Parathyroid adenoma (tissue), 2 donors: ENCODE measurements at regions not wholly inside any gene's neighbourhood (a gene's known extent, or its start where the extent isn't known, plus 50 kb on each side); places are given as distances from the start of the nearest gene placed in this dataset.

ENCODE experiments used
- H2AFZ ChIP-seq: fragments of 300-600 bp; sonication (generic); one replicate; pipeline ENCODE4 v1.7.0; 2017; ENCODE audit warnings: antibody characterized with exemption, mild to moderate bottlenecking
- H3K27ac ChIP-seq: fragments of 300-600 bp; sonication (generic); one replicate; pipeline ENCODE4 v1.7.0; 2017
- H3K27me3 ChIP-seq: fragments of 300-600 bp; sonication (generic); one replicate; pipeline ENCODE4 v1.7.0; 2017; ENCODE audit warnings: low read length; ENCODE audit not compliant: control insufficient read depth, insufficient read depth
- H3K36me3 ChIP-seq: fragments of 300-600 bp; sonication (generic); one replicate; pipeline ENCODE4 v1.7.0; 2017; ENCODE audit warnings: low read length; ENCODE audit not compliant: control insufficient read depth, insufficient read depth
- H3K4me1 ChIP-seq: fragments of 300-600 bp; sonication (generic); one replicate; pipeline ENCODE4 v1.7.0; 2017; ENCODE audit warnings: control low read depth
- H3K4me2 ChIP-seq: fragments of 300-600 bp; sonication (generic); one replicate; pipeline ENCODE4 v1.7.0; 2017; ENCODE audit warnings: low read length
- H3K4me3 ChIP-seq: fragments of 300-600 bp; sonication (generic); one replicate; pipeline ENCODE4 v1.7.0; 2017; ENCODE audit warnings: low read depth, low read length
- H3K79me2 ChIP-seq: fragments of 300-600 bp; sonication (generic); one replicate; pipeline ENCODE4 v1.7.0; 2017; ENCODE audit warnings: control low read depth
- H3K9ac ChIP-seq: fragments of 300-600 bp; sonication (generic); one replicate; pipeline ENCODE4 v1.7.0; 2017; ENCODE audit warnings: mild to moderate bottlenecking
- H3K9me3 ChIP-seq: fragments of 300-600 bp; sonication (generic); one replicate; pipeline ENCODE4 v1.7.0; 2017; ENCODE audit warnings: low read length; ENCODE audit not compliant: control insufficient read depth
- CTCF ChIP-seq: fragments of 300-600 bp; sonication (generic); IDR thresholded peaks from one replicate; pipeline ENCODE4 v1.7.0; 2017; ENCODE audit warnings: antibody characterized with exemption, mild to moderate bottlenecking
- donor health status: primary hyperparathyroidism.

GRCh38 chr18:22817844-22818243 is 115.3 kb upstream of the RBBP8 start:
- no peaks in the 10 kb centered on the region for H3K4me1 ChIP-seq
- no peak overlapping the region for H3K9ac ChIP-seq
- TF ChIP-seq CTCF: no peak
- H3K4me2 ChIP-seq: no peak overlapping the region
- no peaks in the 10 kb centered on the region for H3K36me3 ChIP-seq
- no peaks in the 10 kb centered on the region for H3K27me3 ChIP-seq
- H3K27ac ChIP-seq: no peak overlapping the region
- no peaks in the 10 kb centered on the region for H3K79me2 ChIP-seq
- no peak overlapping the region for H2AFZ ChIP-seq
- no peaks in the 10 kb centered on the region for H3K9me3 ChIP-seq
- no peak overlapping the region for H3K4me3 ChIP-seq

GRCh38 chr18:22822024-22822423 is 111.1 kb upstream of the RBBP8 start:
- Histone ChIP-seq H3K4me1 (no peaks in the 10 kb centered on the region), H3K36me3 (no peaks in the 10 kb centered on the region), H3K27ac (no peak overlapping the region), H3K27me3 (no peaks in the 10 kb centered on the region), H3K4me2 (no peak overlapping the region), H3K79me2 (no peaks in the 10 kb centered on the region), H3K4me3 (no peak overlapping the region), H3K9me3 (no peaks in the 10 kb centered on the region), H2AFZ (no peak overlapping the region), H3K9ac (no peak overlapping the region)
- TF ChIP-seq CTCF: no peak

- Histone ChIP-seq H2AFZ (no peak overlapping the region), H3K27me3 (no peaks in the 10 kb centered on the region), H3K36me3 (no peaks in the 10 kb centered on the region), H3K4me2 (no peak overlapping the region), H3K9ac (no peak overlapping the region), H3K27ac (no peak overlapping the region), H3K4me3 (no peak overlapping the region), H3K9me3 (no peaks in the 10 kb centered on the region), H3K4me1 (no peaks in the 10 kb centered on the region), H3K79me2 (no peaks in the 10 kb centered on the region)
- no peak for TF ChIP-seq CTCF
Measured at GRCh38 chr18:22822841-22823508, 110.2 kb upstream of the RBBP8 start.

GRCh38 chr18:22826726-22827125 is 106.4 kb upstream of the RBBP8 start:
- TF ChIP-seq CTCF: no peak
- Histone ChIP-seq H3K27ac (no peak overlapping the region), H3K9ac (no peak overlapping the region), H3K4me1 (no peaks in the 10 kb centered on the region), H3K79me2 (no peaks in the 10 kb centered on the region), H3K9me3 (no peaks in the 10 kb centered on the region), H3K4me2 (no peak overlapping the region), H3K4me3 (no peak overlapping the region), H3K27me3 (no peaks in the 10 kb centered on the region), H2AFZ (no peak overlapping the region), H3K36me3 (no peaks in the 10 kb centered on the region)

GRCh38 chr18:22827216-22827615 is 105.9 kb upstream of the RBBP8 start:
- Histone ChIP-seq H3K27ac (no peak overlapping the region), H3K9ac (no peak overlapping the region), H3K9me3 (no peaks in the 10 kb centered on the region), H2AFZ (no peak overlapping the region), H3K36me3 (no peaks in the 10 kb centered on the region), H3K4me3 (no peak overlapping the region), H3K4me1 (no peaks in the 10 kb centered on the region), H3K4me2 (no peak overlapping the region), H3K27me3 (no peaks in the 10 kb centered on the region), H3K79me2 (no peaks in the 10 kb centered on the region)
- no peak for TF ChIP-seq CTCF
